ENCODE measurements at regions not wholly inside any gene's neighbourhood (a gene's known extent, or its start where the extent isn't known, plus 50 kb on each side); places are given as distances from the start of the nearest gene placed in this dataset.

DNA sequence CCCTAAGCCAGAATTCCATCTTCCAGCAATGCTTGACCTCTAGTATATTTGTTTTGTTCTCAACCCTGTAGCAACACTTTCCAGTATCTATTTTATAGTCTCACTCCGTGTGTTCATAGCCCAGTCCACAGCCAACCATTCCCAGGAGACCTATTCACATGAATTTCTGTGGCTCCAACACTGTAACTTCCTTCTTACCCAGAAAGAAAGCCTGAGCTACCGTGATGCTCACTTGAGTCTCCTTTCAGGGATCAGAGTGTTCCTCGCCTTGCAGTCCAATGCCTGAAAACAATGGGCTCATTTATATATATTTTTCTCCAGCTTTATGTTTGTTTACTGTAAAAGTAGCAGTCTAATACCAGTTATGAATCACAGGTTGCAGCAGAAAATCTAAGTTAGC lies 645.0 kb upstream of the NOVA1 start:
- TF ChIP-seq, protein P1, sequence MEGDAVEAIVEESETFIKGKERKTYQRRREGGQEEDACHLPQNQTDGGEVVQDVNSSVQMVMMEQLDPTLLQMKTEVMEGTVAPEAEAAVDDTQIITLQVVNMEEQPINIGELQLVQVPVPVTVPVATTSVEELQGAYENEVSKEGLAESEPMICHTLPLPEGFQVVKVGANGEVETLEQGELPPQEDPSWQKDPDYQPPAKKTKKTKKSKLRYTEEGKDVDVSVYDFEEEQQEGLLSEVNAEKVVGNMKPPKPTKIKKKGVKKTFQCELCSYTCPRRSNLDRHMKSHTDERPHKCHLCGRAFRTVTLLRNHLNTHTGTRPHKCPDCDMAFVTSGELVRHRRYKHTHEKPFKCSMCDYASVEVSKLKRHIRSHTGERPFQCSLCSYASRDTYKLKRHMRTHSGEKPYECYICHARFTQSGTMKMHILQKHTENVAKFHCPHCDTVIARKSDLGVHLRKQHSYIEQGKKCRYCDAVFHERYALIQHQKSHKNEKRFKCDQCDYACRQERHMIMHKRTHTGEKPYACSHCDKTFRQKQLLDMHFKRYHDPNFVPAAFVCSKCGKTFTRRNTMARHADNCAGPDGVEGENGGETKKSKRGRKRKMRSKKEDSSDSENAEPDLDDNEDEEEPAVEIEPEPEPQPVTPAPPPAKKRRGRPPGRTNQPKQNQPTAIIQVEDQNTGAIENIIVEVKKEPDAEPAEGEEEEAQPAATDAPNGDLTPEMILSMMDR (IDR thresholded peaks at IDR 0.05): no peak
- no peak for TF ChIP-seq POLR2A (IDR thresholded peaks at IDR 0.05)
- no peaks in the 10 kb centered on the region for H3K9me3 ChIP-seq
- intact Hi-C loops (cut with DNase I): no loop called here
- H3K27ac ChIP-seq: no peak overlapping the region
- no peak for DNase-seq
- H3K4me3 ChIP-seq (replicated peaks in 1 of 3): no peak overlapping the region
- no peaks in the 10 kb centered on the region for H3K36me3 ChIP-seq
- 55 to 56% methylated on average over 3 of the region's 3 CpGs for WGBS, 2 donors
- no peaks in the 10 kb centered on the region for H3K4me1 ChIP-seq
- no peaks in the 10 kb centered on the region for H3K27me3 ChIP-seq

DNA sequence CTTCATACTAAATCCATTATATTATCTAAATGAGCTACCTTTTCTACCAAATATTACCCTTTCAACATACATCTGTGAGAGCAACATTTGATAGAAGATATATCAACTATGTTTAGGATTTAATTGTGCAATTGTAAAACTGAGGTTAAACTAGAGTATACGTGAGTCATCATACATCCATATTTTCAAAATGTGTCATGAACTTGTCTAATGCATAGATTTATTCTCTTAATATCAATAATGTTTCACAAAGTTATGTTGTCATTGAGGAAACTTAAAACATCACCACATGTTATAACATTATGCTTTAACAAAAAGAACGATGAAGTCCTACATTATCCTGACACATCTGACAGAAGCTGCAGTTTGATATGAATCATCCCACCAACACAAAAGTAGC lies 645.5 kb upstream of the NOVA1 start:
- DNase-seq: no peak
- H3K4me1 ChIP-seq: no peaks in the 10 kb centered on the region
- intact Hi-C loops (cut with DNase I): no loop called here
- 87 to 92% methylated on average over 2 of the region's 2 CpGs for WGBS, 2 donors
- H3K9me3 ChIP-seq: no peaks in the 10 kb centered on the region
- no peaks in the 10 kb centered on the region for H3K27me3 ChIP-seq
- TF ChIP-seq, protein P1 (IDR thresholded peaks at IDR 0.05): no peak
- TF ChIP-seq POLR2A (IDR thresholded peaks at IDR 0.05): no peak
- H3K27ac ChIP-seq: no peak overlapping the region
- H3K4me3 ChIP-seq (replicated peaks in 1 of 3): no peak overlapping the region
- H3K36me3 ChIP-seq: no peaks in the 10 kb centered on the region

DNA sequence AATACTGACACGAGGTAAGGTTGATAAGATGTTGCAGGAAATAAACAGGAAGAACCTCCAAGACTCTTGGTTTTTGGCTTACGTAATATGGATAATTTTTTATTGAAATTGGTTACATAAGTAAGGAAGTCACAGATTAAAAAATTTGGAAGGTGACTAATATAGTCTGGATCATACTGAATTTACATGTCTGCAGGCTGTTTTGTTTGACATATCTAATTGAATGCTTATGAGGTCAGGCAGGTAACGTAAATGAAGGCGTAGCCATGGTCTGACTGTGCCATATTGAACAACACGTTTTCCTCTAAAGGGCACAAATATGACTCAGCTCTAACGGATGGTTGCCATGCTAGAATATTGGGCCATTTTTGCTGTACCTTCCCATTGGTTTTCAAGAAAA lies 648.1 kb upstream of the NOVA1 start:
- 86 to 88% methylated on average over 6 of the region's 6 CpGs for WGBS, 2 donors
- Histone ChIP-seq H3K9me3 (no peaks in the 10 kb centered on the region), H3K4me3 (replicated peaks in 1 of 3) (no peak overlapping the region), H3K4me1 (no peaks in the 10 kb centered on the region), H3K27me3 (no peaks in the 10 kb centered on the region), H3K36me3 (no peaks in the 10 kb centered on the region), H3K27ac (no peak overlapping the region)
- TF ChIP-seq, protein P1 (IDR thresholded peaks at IDR 0.05): no peak
- no peak for TF ChIP-seq POLR2A (IDR thresholded peaks at IDR 0.05)
- intact Hi-C loops (cut with DNase I): no loop called here
- DNase-seq: no peak

DNA sequence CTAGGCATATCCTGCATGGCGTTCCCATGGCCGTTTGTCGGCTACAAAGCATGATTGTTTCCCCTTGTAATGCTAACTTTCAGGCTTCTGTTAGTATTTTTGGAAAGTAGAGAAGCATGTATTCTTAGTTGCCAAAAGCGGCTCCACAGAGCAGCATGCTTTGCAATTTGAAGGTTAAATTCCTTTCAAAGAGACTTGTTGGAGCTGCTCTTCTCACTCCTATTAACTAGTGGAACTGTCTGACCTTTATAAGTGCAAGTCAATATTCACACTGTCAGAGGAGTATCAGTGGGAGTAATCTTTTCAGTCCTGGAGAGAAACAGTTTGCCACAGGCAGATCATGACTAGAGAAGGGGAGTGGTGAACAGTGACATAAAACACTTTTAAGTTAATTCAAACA lies 656.1 kb upstream of the NOVA1 start:
- Histone ChIP-seq H3K27ac (no peak overlapping the region), H3K4me3 (replicated peaks in 1 of 3) (no peak overlapping the region), H3K4me1 (no peaks in the 10 kb centered on the region), H3K36me3 (no peaks in the 10 kb centered on the region), H3K27me3 (no peaks in the 10 kb centered on the region), H3K9me3 (no peaks in the 10 kb centered on the region)
- TF ChIP-seq, protein P1 (IDR thresholded peaks at IDR 0.05): no peak
- intact Hi-C loops (cut with DNase I): no loop called here
- no peak for DNase-seq
- 66 to 72% methylated on average over 4 of the region's 4 CpGs for WGBS, 2 donors

DNA sequence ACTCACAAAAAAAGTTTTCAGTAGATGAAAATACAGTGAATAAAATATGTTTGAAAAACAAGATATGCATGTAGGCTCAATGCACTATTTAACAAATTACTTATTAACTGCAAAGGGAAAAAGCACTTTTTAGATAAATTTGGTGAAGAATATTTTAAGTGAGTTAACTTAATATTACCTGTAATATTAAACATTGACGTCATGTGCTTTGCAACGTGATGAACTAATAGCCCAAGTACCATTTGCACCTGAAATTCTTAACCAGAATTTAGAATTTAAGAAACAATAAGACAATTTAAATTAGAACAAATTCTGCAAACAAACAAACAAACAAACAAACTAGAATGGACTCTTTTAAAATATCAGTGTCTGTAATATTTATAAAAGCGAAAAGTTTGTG lies 659.0 kb upstream of the NOVA1 start:
- WGBS, 2 donors: 91 to 92% methylated on average over 3 of the region's 3 CpGs
- intact Hi-C loops (cut with DNase I): no loop called here
- no peak for DNase-seq

More for the DNA sequence above, 659.0 kb upstream of the NOVA1 start:
- Histone ChIP-seq H3K27me3 (no peaks in the 10 kb centered on the region), H3K4me1 (no peaks in the 10 kb centered on the region), H3K9me3 (no peaks in the 10 kb centered on the region), H3K27ac (no peak overlapping the region), H3K4me3 (replicated peaks in 1 of 3) (no peak overlapping the region), H3K36me3 (no peaks in the 10 kb centered on the region)
- no peak for TF ChIP-seq POLR2A (IDR thresholded peaks at IDR 0.05)
- TF ChIP-seq, protein P1 (IDR thresholded peaks at IDR 0.05): no peak

Data from thyroid gland (tissue), 4 donors.